Kasumi-1 (cell line): ENCODE measurements at regions not wholly inside any gene's neighbourhood (a gene's known extent, or its start where the extent isn't known, plus 50 kb on each side); places are given as distances from the start of the nearest gene placed in this dataset.
"Not testable (repeated sequence)": the region's sequence is repeated elsewhere in the genome, so short reads cannot be mapped to it uniquely, and the experiment has no call there.

Experiments
- DNase-seq, 2 experiments: peaks; one replicate each; lab custom pipeline; 2025; lab: John Stamatoyannopoulos, UW

- no peak for DNase-seq
Observed at GRCh38 chr2:173550143-173550542, 195.5 kb downstream of the CDCA7 start.

GRCh38 chr2:173552531-173552930 lies 197.9 kb downstream of the CDCA7 start:
- DNase-seq: no peak

- no peak for DNase-seq
Observed at GRCh38 chr2:173553593-173553992, 198.9 kb downstream of the CDCA7 start.

- peak in 1 of 2 experiments; percentile 24 for DNase-seq
Observed at GRCh38 chr2:173555833-173556232, 201.2 kb downstream of the CDCA7 start.

GRCh38 chr2:173556816-173557215 lies 202.1 kb downstream of the CDCA7 start:
- no peak for DNase-seq

GRCh38 chr2:173557497-173557896 lies 202.8 kb downstream of the CDCA7 start:
- DNase-seq: no peak

- no peak for DNase-seq
Observed at GRCh38 chr2:173567493-173567892, 212.8 kb downstream of the CDCA7 start.

GRCh38 chr2:173568054-173568453 lies 213.4 kb downstream of the CDCA7 start:
- DNase-seq: peak; percentile 46 to 68

- DNase-seq: peak; percentile 64 to 74
Observed at GRCh38 chr2:173571021-173571821, 216.5 kb downstream of the CDCA7 start.

- no peak for DNase-seq
Observed at GRCh38 chr2:173571887-173572680, 217.4 kb downstream of the CDCA7 start.

- DNase-seq: no peak
Observed at GRCh38 chr2:173572848-173573247, 218.2 kb downstream of the CDCA7 start.

GRCh38 chr2:173573782-173574181 lies 219.1 kb downstream of the CDCA7 start:
- DNase-seq: not testable (repeated sequence)

- DNase-seq: no peak
Observed at GRCh38 chr2:173574324-173575112, 219.8 kb downstream of the CDCA7 start.

- DNase-seq: no peak
Observed at GRCh38 chr2:173578404-173579107, 223.9 kb downstream of the CDCA7 start.

- no peak for DNase-seq
Observed at GRCh38 chr2:173580351-173580750, 225.7 kb downstream of the CDCA7 start.

- DNase-seq: no peak
Observed at GRCh38 chr2:173580956-173581355, 226.3 kb downstream of the CDCA7 start.

- DNase-seq: no peak
Observed at GRCh38 chr2:173583196-173583595, 228.5 kb downstream of the CDCA7 start.

GRCh38 chr2:173584000-173584399 lies 229.3 kb downstream of the CDCA7 start:
- DNase-seq: no peak

- no peak for DNase-seq
Observed at GRCh38 chr2:173584676-173585458, 230.2 kb downstream of the CDCA7 start.

- DNase-seq: no peak
Observed at GRCh38 chr2:173588931-173589369, 234.3 kb downstream of the CDCA7 start.
